ENCODE measurements at regions not wholly inside any gene's neighbourhood (a gene's known extent, or its start where the extent isn't known, plus 50 kb on each side); places are given as distances from the start of the nearest gene placed in this dataset.

- DNase-seq: no peak
These were observed 499.7 kb upstream of the MKI67 start for GRCh38 chr10:128625926-128626325.

GRCh38 chr10:128626397-128627000 lies 500.3 kb upstream of the MKI67 start:
- DNase-seq: no peak

GRCh38 chr10:128627811-128628210 lies 501.6 kb upstream of the MKI67 start:
- no peak for DNase-seq

- DNase-seq: no peak
These were observed 502.0 kb upstream of the MKI67 start for GRCh38 chr10:128628252-128628651.

DNA sequence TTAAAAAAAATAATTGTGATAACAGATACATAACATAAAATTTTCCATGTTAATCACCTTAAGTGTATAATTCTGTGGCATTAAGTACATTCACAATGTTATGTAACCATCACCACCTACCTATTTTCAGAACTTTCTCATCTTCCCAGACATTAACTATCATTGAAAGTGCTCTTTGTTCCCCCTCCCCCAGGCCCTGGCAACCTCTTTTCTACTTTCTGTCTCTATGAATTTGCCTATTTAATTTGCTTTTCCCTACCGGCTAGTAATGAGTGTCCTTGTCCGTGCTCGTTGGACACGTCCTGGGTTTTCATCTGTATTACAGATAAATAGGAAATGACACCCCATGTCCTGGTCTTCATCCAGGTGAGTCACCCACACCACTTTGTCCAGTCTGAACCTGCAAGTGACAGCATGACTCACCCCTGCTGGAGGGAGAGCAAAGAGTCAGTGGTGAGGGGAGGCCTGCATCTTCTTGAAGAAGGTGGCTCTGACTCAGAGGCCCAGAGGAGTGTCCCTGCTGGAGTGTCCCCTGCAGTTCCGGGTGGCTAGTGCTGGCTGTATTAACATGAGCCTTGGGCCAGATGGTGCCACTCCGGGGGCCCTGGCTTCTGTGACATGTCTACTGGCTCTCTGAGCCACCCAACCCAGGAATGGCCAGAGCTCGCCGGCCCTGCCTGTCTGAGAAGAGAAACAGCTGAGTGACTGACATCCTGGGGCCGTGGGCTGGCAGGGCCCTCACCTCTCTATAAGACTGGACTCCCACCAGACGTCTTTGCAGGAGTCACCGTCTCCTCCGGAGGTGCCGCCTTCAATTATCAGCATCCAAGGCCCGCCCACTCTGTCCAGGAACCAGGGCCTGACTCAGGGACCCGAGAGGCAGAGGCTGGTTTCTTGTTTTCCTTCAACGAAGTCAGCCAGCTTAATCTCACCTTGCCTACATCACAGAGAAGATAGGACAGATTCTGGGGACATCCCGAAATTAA lies 503.2 kb upstream of the MKI67 start:
- no peak for DNase-seq

GRCh38 chr10:128630787-128631252 lies 504.6 kb upstream of the MKI67 start:
- DNase-seq: no peak

GRCh38 chr10:128631801-128632241 lies 505.6 kb upstream of the MKI67 start:
- DNase-seq: no peak

- DNase-seq: no peak
These were observed 506.5 kb upstream of the MKI67 start for GRCh38 chr10:128632694-128633093.

GRCh38 chr10:128633864-128634540 lies 507.8 kb upstream of the MKI67 start:
- no peak for DNase-seq

GRCh38 chr10:128642023-128642422 lies 515.8 kb upstream of the MKI67 start:
- DNase-seq: peak; percentile 9

DNA sequence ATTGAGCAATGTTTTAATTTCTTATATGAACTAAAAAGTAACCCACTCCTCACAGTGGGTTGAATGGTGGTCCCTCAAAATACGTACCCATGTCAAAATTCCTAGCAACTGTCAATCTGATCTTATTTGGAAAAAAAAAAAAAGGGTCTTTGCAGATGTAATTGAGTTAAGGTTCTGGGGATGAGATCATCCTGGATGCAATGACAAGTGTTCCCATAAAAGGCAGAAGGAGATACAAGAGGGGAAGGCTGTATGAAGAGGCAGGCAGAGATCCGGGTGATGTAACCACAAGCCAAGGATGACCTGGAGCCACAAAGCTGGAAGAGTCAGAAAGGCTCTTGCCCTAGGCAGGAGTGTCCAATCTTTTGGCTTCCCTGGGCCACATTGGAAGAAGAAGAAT lies 516.3 kb upstream of the MKI67 start:
- DNase-seq: no peak

DNA sequence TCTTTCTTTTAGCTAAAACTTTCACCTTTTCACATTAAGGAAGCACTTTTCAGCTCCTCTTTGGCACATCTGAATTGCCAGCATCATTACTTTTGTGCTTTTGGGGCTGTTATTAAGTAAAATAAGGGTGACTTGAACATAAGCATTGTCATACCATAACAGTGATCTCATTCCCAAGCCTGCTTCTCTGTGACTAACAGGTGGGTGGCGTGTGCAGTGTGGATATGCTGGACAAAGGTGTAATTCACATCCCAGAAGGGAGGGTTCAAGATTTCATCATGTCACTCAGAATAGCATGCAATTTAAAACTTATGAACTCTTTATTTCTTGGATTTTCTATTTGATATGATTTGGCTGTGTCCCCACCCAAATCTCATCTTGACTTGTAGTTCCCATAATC lies 517.4 kb upstream of the MKI67 start:
- DNase-seq: no peak

DNA sequence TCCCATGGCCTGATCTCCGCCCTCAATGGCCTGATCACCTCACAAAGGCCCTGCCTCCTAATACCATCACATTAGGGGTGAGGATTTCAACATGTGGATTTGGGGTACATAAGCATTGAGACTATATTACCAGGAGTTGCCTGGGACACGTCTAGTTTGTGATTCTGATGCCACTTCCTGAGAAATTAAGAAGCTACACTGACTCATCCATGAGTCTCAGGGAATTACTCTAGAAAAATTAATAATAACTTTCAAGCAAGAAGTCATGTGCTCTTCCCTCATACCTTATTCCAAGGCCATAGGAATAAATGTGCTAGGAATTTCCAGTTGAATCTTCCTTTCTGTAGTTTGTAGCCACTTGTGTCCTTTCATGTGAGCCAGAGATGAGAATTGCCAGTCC lies 519.3 kb upstream of the MKI67 start:
- DNase-seq: no peak

- DNase-seq: no peak
These were observed 520.7 kb upstream of the MKI67 start for GRCh38 chr10:128646956-128647355.

DNA sequence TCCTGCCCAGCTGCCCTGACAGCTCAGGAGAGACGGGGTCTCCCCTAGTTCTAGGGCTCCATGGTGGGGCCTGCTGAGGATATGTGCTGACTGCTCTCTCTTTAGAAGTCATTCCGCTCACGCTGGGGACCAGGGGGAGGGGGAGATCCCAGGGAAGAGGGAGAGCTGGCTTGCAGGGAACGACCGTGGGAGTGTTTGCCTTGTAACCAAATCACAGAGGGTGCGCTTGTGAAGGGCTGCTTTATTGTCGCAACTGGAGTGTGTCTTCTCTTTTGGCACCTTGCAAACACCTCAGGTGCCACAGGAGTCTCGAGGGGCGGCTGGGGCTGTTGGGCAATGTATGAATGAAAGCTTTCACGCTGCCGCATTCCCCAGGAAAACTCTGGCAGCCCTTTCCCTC lies 531.3 kb upstream of the MKI67 start:
- no peak for DNase-seq

DNA sequence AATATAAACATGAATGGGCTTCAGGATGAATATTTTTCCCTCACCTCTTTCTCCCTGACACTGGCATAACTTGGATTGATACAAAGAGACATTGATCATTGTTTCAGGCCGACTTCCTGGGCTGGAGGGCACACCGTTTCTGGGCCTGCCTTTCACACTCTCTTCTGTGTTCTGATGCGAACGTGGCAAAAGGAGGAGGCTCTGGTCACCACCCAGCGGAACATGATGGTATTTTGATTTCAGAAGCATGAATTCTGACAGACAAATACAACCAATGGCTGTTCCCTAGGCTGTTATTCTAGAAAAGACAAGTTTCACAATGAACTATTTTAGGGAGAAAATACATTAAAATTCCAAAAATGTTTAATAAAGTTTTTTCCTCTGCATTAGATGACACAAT lies 534.5 kb upstream of the MKI67 start:
- no peak for DNase-seq

- no peak for DNase-seq
These were observed 535.4 kb upstream of the MKI67 start for GRCh38 chr10:128661404-128662197.

DNA sequence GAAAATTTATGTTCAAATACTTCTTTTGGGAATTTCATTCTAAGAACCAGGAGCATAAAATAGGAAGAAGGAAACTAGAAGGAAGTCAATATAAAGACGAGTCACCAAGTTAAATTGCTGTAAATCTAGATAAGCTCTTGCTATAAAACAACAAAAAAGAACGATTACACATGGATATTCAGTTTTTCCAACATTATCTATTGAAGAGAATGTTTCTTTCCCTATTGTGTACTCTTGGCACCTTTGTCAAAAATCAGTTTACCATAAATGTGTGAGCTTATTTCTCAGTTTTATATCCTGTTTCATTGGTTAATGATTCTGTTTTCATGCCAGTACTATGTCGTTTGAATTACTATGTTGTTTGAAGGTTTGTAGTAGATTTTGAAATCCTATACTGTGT lies 536.3 kb upstream of the MKI67 start:
- no peak for DNase-seq

DNA sequence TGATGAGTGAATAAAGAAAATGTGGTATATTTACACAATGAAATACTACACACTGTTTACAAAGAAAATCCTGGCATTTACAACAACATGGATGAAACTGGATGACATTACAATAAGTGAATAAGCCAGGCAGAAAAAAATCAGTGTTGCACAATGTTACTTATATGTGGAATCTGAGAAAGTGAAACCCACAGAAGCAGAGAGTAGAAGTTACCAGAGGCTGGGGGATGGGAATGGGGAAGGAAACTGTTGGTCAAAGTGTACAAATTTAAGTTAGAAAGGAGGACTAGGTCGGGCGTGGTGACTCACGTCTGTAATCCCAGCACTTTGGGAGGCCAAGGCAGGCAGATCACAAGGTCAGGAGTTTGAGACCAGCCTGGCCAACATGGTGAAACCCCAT lies 538.5 kb upstream of the MKI67 start:
- no peak for DNase-seq

DNA sequence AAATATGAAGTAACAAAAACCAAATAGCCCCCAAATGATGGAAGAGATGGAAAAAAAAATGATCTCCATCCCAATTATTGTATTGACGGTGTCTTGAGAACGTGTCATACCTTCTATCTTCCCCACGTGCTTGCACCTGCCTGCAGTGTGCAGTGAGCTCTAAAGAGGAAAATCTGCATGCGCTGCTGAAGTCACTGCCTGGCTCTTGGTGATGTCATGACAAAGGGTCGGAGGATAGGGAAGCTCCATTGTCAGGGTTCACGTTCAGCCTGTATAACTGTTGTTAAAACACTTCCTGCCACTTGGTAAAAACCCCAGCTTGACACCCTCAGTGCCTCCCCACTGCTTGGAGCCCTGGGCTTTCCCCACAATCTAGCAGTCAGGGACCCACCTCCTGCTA lies 549.2 kb upstream of the MKI67 start:
- DNase-seq: no peak

GRCh38 chr10:128680116-128680515 lies 553.9 kb upstream of the MKI67 start:
- DNase-seq: no peak

DNA sequence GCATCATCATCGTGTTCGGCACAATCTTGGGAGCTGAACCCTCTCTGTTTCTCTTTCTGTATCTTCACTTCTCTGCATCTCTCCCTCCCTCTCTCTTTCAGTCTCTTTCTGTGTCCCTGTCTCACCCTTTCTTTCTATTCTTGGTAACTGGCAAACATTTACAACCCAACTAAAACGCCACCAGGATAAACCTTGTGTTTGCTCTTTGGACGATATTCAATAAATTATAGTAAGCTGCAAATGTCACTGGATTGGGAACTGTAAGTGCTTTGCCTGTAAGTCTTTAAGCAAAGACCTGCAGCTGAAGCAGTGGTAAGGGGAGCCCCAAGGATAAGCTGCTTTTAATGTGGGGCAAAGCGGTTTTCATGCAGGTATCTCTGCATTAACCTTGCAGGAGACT lies 558.0 kb upstream of the MKI67 start:
- DNase-seq: no peak

All from occipital lobe (tissue), 1 donor.